ENCODE measurements at regions not wholly inside any gene's neighbourhood (a gene's known extent, or its start where the extent isn't known, plus 50 kb on each side); places are given as distances from the start of the nearest gene placed in this dataset.
"Not testable (repeated sequence)": the region's sequence is repeated elsewhere in the genome, so short reads cannot be mapped to it uniquely, and the experiment has no call there.

GRCh38 chr4:188383180-188383579 is 243.9 kb downstream of the TRIML1 start:
- DNase-seq, result no peak

GRCh38 chr4:188387179-188387791 is 248.0 kb downstream of the TRIML1 start:
- DNase-seq, result no peak

GRCh38 chr4:188391349-188391748 is 252.1 kb downstream of the TRIML1 start:
- DNase-seq, result not testable (repeated sequence)

- DNase-seq, result no peak
Observed at GRCh38 chr4:188396037-188396436, 256.8 kb downstream of the TRIML1 start.

GRCh38 chr4:188399834-188400233 is 260.6 kb downstream of the TRIML1 start:
- no peak for DNase-seq

- DNase-seq, result no peak
Observed at GRCh38 chr4:188400451-188400850, 261.2 kb downstream of the TRIML1 start.

- no peak for DNase-seq
Observed at GRCh38 chr4:188403272-188403671, 264.0 kb downstream of the TRIML1 start.

GRCh38 chr4:188405071-188405835 is 266.0 kb downstream of the TRIML1 start:
- DNase-seq, result not testable (repeated sequence)

GRCh38 chr4:188408244-188409030 is 269.2 kb downstream of the TRIML1 start:
- DNase-seq, result no peak

GRCh38 chr4:188409851-188410250 is 270.6 kb downstream of the TRIML1 start:
- no peak for DNase-seq

GRCh38 chr4:188411805-188412204 is 272.6 kb downstream of the TRIML1 start:
- no peak for DNase-seq

- no peak for DNase-seq
Observed at GRCh38 chr4:188412499-188412898, 273.3 kb downstream of the TRIML1 start.

GRCh38 chr4:188414441-188414840 is 275.2 kb downstream of the TRIML1 start:
- no peak for DNase-seq

- no peak for DNase-seq
Observed at GRCh38 chr4:188417181-188417580, 277.9 kb downstream of the TRIML1 start.

- DNase-seq, result no peak
Observed at GRCh38 chr4:188423039-188423438, 283.8 kb downstream of the TRIML1 start.

GRCh38 chr4:188428935-188429334 is 289.7 kb downstream of the TRIML1 start:
- no peak for DNase-seq

GRCh38 chr4:188429965-188430364 is 290.7 kb downstream of the TRIML1 start:
- no peak for DNase-seq

- no peak for DNase-seq
Observed at GRCh38 chr4:188430384-188430783, 291.1 kb downstream of the TRIML1 start.

- DNase-seq, result no peak
Observed at GRCh38 chr4:188432328-188432727, 293.1 kb downstream of the TRIML1 start.

- no peak for DNase-seq
Observed at GRCh38 chr4:188433741-188434315, 294.6 kb downstream of the TRIML1 start.

GRCh38 chr4:188434643-188435042 is 295.4 kb downstream of the TRIML1 start:
- DNase-seq, result no peak

- no peak for DNase-seq
Observed at GRCh38 chr4:188435381-188435780, 296.1 kb downstream of the TRIML1 start.

- no peak for DNase-seq
Observed at GRCh38 chr4:188437535-188437934, 298.3 kb downstream of the TRIML1 start.

Measured in CD4-positive, alpha-beta T cell treated with Interleukin-17A for 4 hours (primary cell).